ENCODE measurements at regions not wholly inside any gene's neighbourhood (a gene's known extent, or its start where the extent isn't known, plus 50 kb on each side); places are given as distances from the start of the nearest gene placed in this dataset.

- TF ChIP-seq, protein P1, sequence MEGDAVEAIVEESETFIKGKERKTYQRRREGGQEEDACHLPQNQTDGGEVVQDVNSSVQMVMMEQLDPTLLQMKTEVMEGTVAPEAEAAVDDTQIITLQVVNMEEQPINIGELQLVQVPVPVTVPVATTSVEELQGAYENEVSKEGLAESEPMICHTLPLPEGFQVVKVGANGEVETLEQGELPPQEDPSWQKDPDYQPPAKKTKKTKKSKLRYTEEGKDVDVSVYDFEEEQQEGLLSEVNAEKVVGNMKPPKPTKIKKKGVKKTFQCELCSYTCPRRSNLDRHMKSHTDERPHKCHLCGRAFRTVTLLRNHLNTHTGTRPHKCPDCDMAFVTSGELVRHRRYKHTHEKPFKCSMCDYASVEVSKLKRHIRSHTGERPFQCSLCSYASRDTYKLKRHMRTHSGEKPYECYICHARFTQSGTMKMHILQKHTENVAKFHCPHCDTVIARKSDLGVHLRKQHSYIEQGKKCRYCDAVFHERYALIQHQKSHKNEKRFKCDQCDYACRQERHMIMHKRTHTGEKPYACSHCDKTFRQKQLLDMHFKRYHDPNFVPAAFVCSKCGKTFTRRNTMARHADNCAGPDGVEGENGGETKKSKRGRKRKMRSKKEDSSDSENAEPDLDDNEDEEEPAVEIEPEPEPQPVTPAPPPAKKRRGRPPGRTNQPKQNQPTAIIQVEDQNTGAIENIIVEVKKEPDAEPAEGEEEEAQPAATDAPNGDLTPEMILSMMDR (conservative IDR thresholded peaks at IDR 0.05 in 1 of 2, IDR thresholded peaks at IDR 0.05 in 1 of 2; ENCODE audit: low read depth in 1 of 2, low read length in 2 of 2) = no peak
- TF ChIP-seq EZH2 (IDR thresholded peaks at IDR 0.05; ENCODE audit: low read length, missing control alignments) = no peak
Measured at GRCh38 chr18:76592981-76593381, 97.9 kb upstream of the ZNF516 start.

Data from fibroblast of lung (primary cell).